Activated naive CD8-positive, alpha-beta T cell (primary cell): ENCODE measurements at regions not wholly inside any gene's neighbourhood (a gene's known extent, or its start where the extent isn't known, plus 50 kb on each side); places are given as distances from the start of the nearest gene placed in this dataset.
"Not testable (repeated sequence)": the region's sequence is repeated elsewhere in the genome, so short reads cannot be mapped to it uniquely, and the experiment has no call there.

Experiments
- H3K27ac Mint-ChIP-seq: one replicate; pipeline ENCODE4 v1.8.0; 2021; ENCODE audit warnings: mixed read lengths
- H3K27me3 Mint-ChIP-seq: one replicate; pipeline ENCODE4 v1.8.0; 2021; ENCODE audit warnings: mixed read lengths
- H3K36me3 Mint-ChIP-seq: one replicate; pipeline ENCODE4 v1.8.0; 2021; ENCODE audit warnings: mixed read lengths
- H3K4me1 Mint-ChIP-seq: one replicate; pipeline ENCODE4 v1.8.0; 2021; ENCODE audit warnings: low read depth, mixed read lengths
- H3K4me3 Mint-ChIP-seq: one replicate; pipeline ENCODE4 v1.8.0; 2021; ENCODE audit warnings: mild to moderate bottlenecking, mixed read lengths
- H3K9me3 Mint-ChIP-seq: one replicate; pipeline ENCODE4 v1.8.0; 2021; ENCODE audit warnings: low read depth, mixed read lengths

GRCh38 chrX:76774912-76775311 lies 347.4 kb downstream of the MAGEE1 start:
- not testable (repeated sequence) for H3K4me1 Mint-ChIP-seq, H3K36me3 Mint-ChIP-seq, H3K9me3 Mint-ChIP-seq, H3K27ac Mint-ChIP-seq, H3K4me3 Mint-ChIP-seq, H3K27me3 Mint-ChIP-seq

GRCh38 chrX:76796311-76796710 lies 368.8 kb downstream of the MAGEE1 start:
- no peaks in the 10 kb centered on the region for H3K27me3 Mint-ChIP-seq
- no peak overlapping the region for H3K27ac Mint-ChIP-seq
- no peaks in the 10 kb centered on the region for H3K4me1 Mint-ChIP-seq
- H3K4me3 Mint-ChIP-seq: no peak overlapping the region
- H3K36me3 Mint-ChIP-seq: no peaks in the 10 kb centered on the region
- no peaks in the 10 kb centered on the region for H3K9me3 Mint-ChIP-seq

GRCh38 chrX:76802708-76803107 lies 375.2 kb downstream of the MAGEE1 start:
- H3K27me3 Mint-ChIP-seq: no peaks in the 10 kb centered on the region
- no peaks in the 10 kb centered on the region for H3K4me1 Mint-ChIP-seq
- no peak overlapping the region for H3K4me3 Mint-ChIP-seq
- no peaks in the 10 kb centered on the region for H3K9me3 Mint-ChIP-seq
- H3K36me3 Mint-ChIP-seq: no peaks in the 10 kb centered on the region
- no peak overlapping the region for H3K27ac Mint-ChIP-seq

GRCh38 chrX:76815754-76816153 lies 388.2 kb downstream of the MAGEE1 start:
- Mint-ChIP-seq H3K9me3 (no peaks in the 10 kb centered on the region), H3K4me1 (no peaks in the 10 kb centered on the region), H3K27ac (no peak overlapping the region), H3K4me3 (no peak overlapping the region), H3K36me3 (no peaks in the 10 kb centered on the region), H3K27me3 (no peaks in the 10 kb centered on the region)

GRCh38 chrX:76817279-76817678 lies 389.8 kb downstream of the MAGEE1 start:
- not testable (repeated sequence) for H3K9me3 Mint-ChIP-seq, H3K27me3 Mint-ChIP-seq, H3K4me3 Mint-ChIP-seq, H3K4me1 Mint-ChIP-seq, H3K36me3 Mint-ChIP-seq, H3K27ac Mint-ChIP-seq

- Mint-ChIP-seq H3K9me3 (no peaks in the 10 kb centered on the region), H3K4me1 (no peaks in the 10 kb centered on the region), H3K27me3 (no peaks in the 10 kb centered on the region), H3K27ac (no peak overlapping the region), H3K36me3 (no peaks in the 10 kb centered on the region), H3K4me3 (no peak overlapping the region)
These were observed 393.8 kb downstream of the MAGEE1 start for GRCh38 chrX:76821276-76821675.

GRCh38 chrX:76827672-76828071 lies 400.2 kb downstream of the MAGEE1 start:
- H3K27me3 Mint-ChIP-seq: no peaks in the 10 kb centered on the region
- no peaks in the 10 kb centered on the region for H3K36me3 Mint-ChIP-seq
- H3K27ac Mint-ChIP-seq: no peak overlapping the region
- no peak overlapping the region for H3K4me3 Mint-ChIP-seq
- H3K9me3 Mint-ChIP-seq: no peaks in the 10 kb centered on the region
- no peaks in the 10 kb centered on the region for H3K4me1 Mint-ChIP-seq

- not testable (repeated sequence) for H3K9me3 Mint-ChIP-seq, H3K27ac Mint-ChIP-seq, H3K36me3 Mint-ChIP-seq, H3K4me3 Mint-ChIP-seq, H3K4me1 Mint-ChIP-seq, H3K27me3 Mint-ChIP-seq
These were observed 413.4 kb downstream of the MAGEE1 start for GRCh38 chrX:76840902-76841301.

GRCh38 chrX:76850851-76851250 lies 423.3 kb downstream of the MAGEE1 start:
- H3K27me3 Mint-ChIP-seq: no peaks in the 10 kb centered on the region
- no peaks in the 10 kb centered on the region for H3K36me3 Mint-ChIP-seq
- no peak overlapping the region for H3K27ac Mint-ChIP-seq
- H3K4me1 Mint-ChIP-seq: no peaks in the 10 kb centered on the region
- no peak overlapping the region for H3K4me3 Mint-ChIP-seq
- H3K9me3 Mint-ChIP-seq: no peaks in the 10 kb centered on the region

GRCh38 chrX:76862509-76862908 lies 435.0 kb downstream of the MAGEE1 start:
- Mint-ChIP-seq H3K27ac (no peak overlapping the region), H3K9me3 (no peaks in the 10 kb centered on the region), H3K4me3 (no peak overlapping the region), H3K27me3 (peaks cover 1% of the 10 kb centered on the region), H3K36me3 (no peaks in the 10 kb centered on the region), H3K4me1 (no peaks in the 10 kb centered on the region)

- Mint-ChIP-seq H3K9me3 (no peaks in the 10 kb centered on the region), H3K27ac (no peak overlapping the region), H3K36me3 (no peaks in the 10 kb centered on the region), H3K4me3 (no peak overlapping the region), H3K4me1 (no peaks in the 10 kb centered on the region), H3K27me3 (no peaks in the 10 kb centered on the region)
These were observed 466.4 kb downstream of the MAGEE1 start for GRCh38 chrX:76893930-76894329.

- no peaks in the 10 kb centered on the region for H3K4me1 Mint-ChIP-seq
- no peaks in the 10 kb centered on the region for H3K27me3 Mint-ChIP-seq
- no peaks in the 10 kb centered on the region for H3K36me3 Mint-ChIP-seq
- peaks cover 11% of the 10 kb centered on the region for H3K9me3 Mint-ChIP-seq
- H3K4me3 Mint-ChIP-seq: no peak overlapping the region
- H3K27ac Mint-ChIP-seq: no peak overlapping the region
These were observed 488.3 kb downstream of the MAGEE1 start for GRCh38 chrX:76915836-76916235.

GRCh38 chrX:76918033-76918432 lies 490.5 kb downstream of the MAGEE1 start:
- Mint-ChIP-seq H3K27ac (no peak overlapping the region), H3K4me1 (no peaks in the 10 kb centered on the region), H3K36me3 (no peaks in the 10 kb centered on the region), H3K4me3 (no peak overlapping the region), H3K27me3 (no peaks in the 10 kb centered on the region), H3K9me3 (peaks cover 4% of the 10 kb centered on the region)

GRCh38 chrX:76919761-76920160 lies 492.3 kb downstream of the MAGEE1 start:
- Mint-ChIP-seq H3K4me1 (no peaks in the 10 kb centered on the region), H3K4me3 (no peak overlapping the region), H3K27ac (no peak overlapping the region), H3K36me3 (no peaks in the 10 kb centered on the region), H3K27me3 (no peaks in the 10 kb centered on the region), H3K9me3 (no peaks in the 10 kb centered on the region)

- no peak overlapping the region for H3K4me3 Mint-ChIP-seq
- no peaks in the 10 kb centered on the region for H3K36me3 Mint-ChIP-seq
- no peaks in the 10 kb centered on the region for H3K27me3 Mint-ChIP-seq
- H3K27ac Mint-ChIP-seq: no peak overlapping the region
- H3K9me3 Mint-ChIP-seq: no peaks in the 10 kb centered on the region
- H3K4me1 Mint-ChIP-seq: no peaks in the 10 kb centered on the region
These were observed 493.1 kb downstream of the MAGEE1 start for GRCh38 chrX:76920607-76921006.

- Mint-ChIP-seq H3K27me3 (no peaks in the 10 kb centered on the region), H3K27ac (no peak overlapping the region), H3K9me3 (no peaks in the 10 kb centered on the region), H3K36me3 (no peaks in the 10 kb centered on the region), H3K4me3 (no peak overlapping the region), H3K4me1 (no peaks in the 10 kb centered on the region)
These were observed 493.7 kb downstream of the MAGEE1 start for GRCh38 chrX:76921176-76921575.

GRCh38 chrX:76922100-76922499 lies 494.6 kb downstream of the MAGEE1 start:
- no peak overlapping the region for H3K27ac Mint-ChIP-seq
- no peaks in the 10 kb centered on the region for H3K27me3 Mint-ChIP-seq

More at GRCh38 chrX:76922100-76922499, 494.6 kb downstream of the MAGEE1 start:
- Mint-ChIP-seq H3K4me1 (no peaks in the 10 kb centered on the region), H3K9me3 (no peaks in the 10 kb centered on the region), H3K36me3 (no peaks in the 10 kb centered on the region), H3K4me3 (no peak overlapping the region)
